ENCODE measurements at regions not wholly inside any gene's neighbourhood (a gene's known extent, or its start where the extent isn't known, plus 50 kb on each side); places are given as distances from the start of the nearest gene placed in this dataset.

DNA sequence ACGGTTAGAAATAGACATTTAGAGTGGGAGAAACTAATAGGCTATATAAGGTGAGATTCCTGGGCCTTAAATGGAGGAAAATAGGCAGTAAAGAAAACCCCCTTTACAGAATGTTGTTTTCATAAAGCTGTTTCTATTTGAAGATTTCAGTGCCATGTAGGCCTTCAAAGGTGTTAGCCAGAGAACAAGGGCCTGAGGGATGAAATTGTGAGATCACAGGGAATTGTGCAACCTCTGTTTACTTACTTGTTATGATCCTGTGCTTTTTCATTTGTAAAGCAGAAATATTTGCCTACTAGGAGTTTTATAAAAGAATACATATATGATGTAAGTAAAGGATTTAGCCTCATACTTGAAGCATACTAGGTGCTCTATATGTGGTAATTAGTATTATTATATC, 272.9 kb upstream of the ARX start:
- H3K36me3 ChIP-seq, result no peaks in the 10 kb centered on the region
- H3K27me3 ChIP-seq, result no peaks in the 10 kb centered on the region
- DNase-seq, result no peak
- H3K27ac ChIP-seq, result no peak overlapping the region
- H3K4me1 ChIP-seq, result no peaks in the 10 kb centered on the region
- TF ChIP-seq POLR2A (IDR thresholded peaks at IDR 0.05), result no peak
- no peak for TF ChIP-seq POLR2AphosphoS5 (IDR thresholded peaks at IDR 0.05)
- TF ChIP-seq, protein P1, sequence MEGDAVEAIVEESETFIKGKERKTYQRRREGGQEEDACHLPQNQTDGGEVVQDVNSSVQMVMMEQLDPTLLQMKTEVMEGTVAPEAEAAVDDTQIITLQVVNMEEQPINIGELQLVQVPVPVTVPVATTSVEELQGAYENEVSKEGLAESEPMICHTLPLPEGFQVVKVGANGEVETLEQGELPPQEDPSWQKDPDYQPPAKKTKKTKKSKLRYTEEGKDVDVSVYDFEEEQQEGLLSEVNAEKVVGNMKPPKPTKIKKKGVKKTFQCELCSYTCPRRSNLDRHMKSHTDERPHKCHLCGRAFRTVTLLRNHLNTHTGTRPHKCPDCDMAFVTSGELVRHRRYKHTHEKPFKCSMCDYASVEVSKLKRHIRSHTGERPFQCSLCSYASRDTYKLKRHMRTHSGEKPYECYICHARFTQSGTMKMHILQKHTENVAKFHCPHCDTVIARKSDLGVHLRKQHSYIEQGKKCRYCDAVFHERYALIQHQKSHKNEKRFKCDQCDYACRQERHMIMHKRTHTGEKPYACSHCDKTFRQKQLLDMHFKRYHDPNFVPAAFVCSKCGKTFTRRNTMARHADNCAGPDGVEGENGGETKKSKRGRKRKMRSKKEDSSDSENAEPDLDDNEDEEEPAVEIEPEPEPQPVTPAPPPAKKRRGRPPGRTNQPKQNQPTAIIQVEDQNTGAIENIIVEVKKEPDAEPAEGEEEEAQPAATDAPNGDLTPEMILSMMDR (IDR thresholded peaks at IDR 0.05), result no peak
- TF ChIP-seq EP300 (IDR thresholded peaks at IDR 0.05), result no peak
- H3K4me3 ChIP-seq, result no peak overlapping the region
- 48 to 77% methylated on average over 1 of the region's 1 CpG for WGBS, 2 donors
- intact Hi-C loops (cut with DNase I), result no loop called here
- H3K9me3 ChIP-seq, result no peaks in the 10 kb centered on the region

DNA sequence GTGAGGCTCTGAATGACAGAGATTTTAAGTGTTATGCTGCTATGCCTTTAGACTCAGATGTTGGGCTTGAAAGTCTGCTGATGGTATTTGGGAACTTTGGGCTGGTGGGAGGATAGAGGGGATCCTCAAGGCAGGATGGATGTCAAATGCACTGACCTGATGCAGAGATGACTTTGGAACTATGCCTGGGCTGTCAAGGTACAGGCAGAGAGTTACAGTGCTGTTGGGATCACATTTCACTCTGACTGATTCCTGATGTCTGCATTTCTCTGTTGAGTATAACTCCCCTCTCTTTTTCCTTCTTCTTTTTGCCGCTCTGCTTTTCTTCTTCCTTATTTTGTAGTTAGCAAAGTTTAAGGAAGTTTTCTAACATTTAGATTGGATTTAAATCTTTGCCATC, 271.8 kb upstream of the ARX start:
- 50 to 89% methylated on average over 1 of the region's 1 CpG for WGBS, 2 donors
- no peak for DNase-seq
- no peaks in the 10 kb centered on the region for H3K27me3 ChIP-seq
- intact Hi-C loops (cut with DNase I), result no loop called here
- no peak overlapping the region for H3K27ac ChIP-seq
- H3K4me3 ChIP-seq, result no peak overlapping the region
- H3K36me3 ChIP-seq, result no peaks in the 10 kb centered on the region
- TF ChIP-seq POLR2A (IDR thresholded peaks at IDR 0.05), result no peak
- no peak for TF ChIP-seq POLR2AphosphoS5 (IDR thresholded peaks at IDR 0.05)
- TF ChIP-seq, protein P1 (IDR thresholded peaks at IDR 0.05), result no peak
- no peak for TF ChIP-seq EP300 (IDR thresholded peaks at IDR 0.05)
- H3K9me3 ChIP-seq, result no peaks in the 10 kb centered on the region
- no peaks in the 10 kb centered on the region for H3K4me1 ChIP-seq

DNA sequence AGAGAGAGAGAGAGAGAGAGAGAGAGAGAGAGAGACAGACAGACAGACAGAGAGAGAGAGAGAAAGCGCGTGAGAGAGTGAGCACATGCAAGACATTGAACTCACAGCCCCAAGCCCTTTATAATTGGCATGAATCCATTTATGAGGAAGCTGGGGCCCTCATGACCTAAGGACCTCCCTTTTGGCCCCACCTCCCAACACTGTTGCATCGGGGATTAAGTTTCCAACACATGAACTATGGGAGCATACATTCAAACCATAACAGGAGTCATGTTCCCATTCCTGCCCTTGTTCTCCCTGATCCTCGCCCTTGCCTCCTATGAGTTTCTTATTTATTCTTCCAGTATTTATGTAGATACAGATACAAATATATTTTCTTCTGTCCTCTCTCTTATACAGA, 269.8 kb upstream of the ARX start:
- no peaks in the 10 kb centered on the region for H3K9me3 ChIP-seq
- no peaks in the 10 kb centered on the region for H3K27me3 ChIP-seq
- no peaks in the 10 kb centered on the region for H3K36me3 ChIP-seq
- 84 to 88% methylated on average over 4 of the region's 4 CpGs for WGBS, 2 donors
- intact Hi-C loops (cut with DNase I), result no loop called here
- no peaks in the 10 kb centered on the region for H3K4me1 ChIP-seq
- no peak for DNase-seq
- no peak overlapping the region for H3K4me3 ChIP-seq
- TF ChIP-seq, protein P1 (IDR thresholded peaks at IDR 0.05), result no peak
- TF ChIP-seq POLR2AphosphoS5 (IDR thresholded peaks at IDR 0.05), result no peak
- no peak for TF ChIP-seq POLR2A (IDR thresholded peaks at IDR 0.05)
- no peak for TF ChIP-seq EP300 (IDR thresholded peaks at IDR 0.05)
- no peak overlapping the region for H3K27ac ChIP-seq

DNA sequence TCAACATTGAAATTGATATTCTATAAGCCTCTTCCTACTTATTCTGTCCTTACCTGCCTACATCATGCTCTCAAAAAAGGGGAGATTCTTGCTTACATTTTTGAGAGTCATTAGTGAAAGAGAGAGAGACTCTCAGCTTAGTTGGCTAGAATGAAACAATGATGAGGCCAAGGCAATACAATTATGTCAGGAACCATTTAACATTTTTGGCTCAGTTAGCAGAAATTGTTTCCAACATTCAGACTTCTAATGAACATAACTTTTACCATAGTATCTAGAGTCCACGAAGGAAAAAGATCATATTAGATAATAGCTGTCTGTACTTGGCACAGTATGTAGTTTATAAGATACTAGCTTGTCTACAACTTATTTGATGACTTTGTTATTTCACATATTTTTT, 263.7 kb upstream of the ARX start:
- Histone ChIP-seq H3K4me3 (no peak overlapping the region), H3K27me3 (no peaks in the 10 kb centered on the region), H3K36me3 (no peaks in the 10 kb centered on the region), H3K4me1 (no peaks in the 10 kb centered on the region), H3K27ac (no peak overlapping the region), H3K9me3 (no peaks in the 10 kb centered on the region)
- DNase-seq, result no peak
- TF ChIP-seq, protein P1 (IDR thresholded peaks at IDR 0.05), result no peak
- TF ChIP-seq POLR2AphosphoS5 (IDR thresholded peaks at IDR 0.05) (no peak), POLR2A (IDR thresholded peaks at IDR 0.05) (no peak), EP300 (IDR thresholded peaks at IDR 0.05) (no peak)
- intact Hi-C loops (cut with DNase I), result no loop called here
- WGBS, 2 donors, result 54 to 80% methylated on average over 1 of the region's 1 CpG

DNA sequence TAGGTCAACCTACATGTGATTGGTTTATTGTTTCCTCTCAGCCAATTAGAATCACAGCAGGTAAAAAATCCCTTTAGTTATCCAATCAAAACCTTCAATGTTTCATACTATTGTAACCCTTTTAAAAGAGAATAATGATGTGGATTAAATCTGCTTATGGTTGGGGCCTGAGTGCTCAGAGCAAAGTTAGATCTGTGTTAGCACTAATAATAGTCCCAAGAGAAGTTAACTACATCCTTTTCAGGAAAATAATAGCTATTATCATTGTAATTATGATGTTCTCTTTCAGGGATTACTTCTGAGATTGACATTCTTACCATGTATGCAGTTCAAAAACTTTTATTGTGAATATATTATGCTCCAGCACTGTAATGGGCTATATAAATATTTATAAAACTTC, 262.6 kb upstream of the ARX start:
- Histone ChIP-seq H3K9me3 (no peaks in the 10 kb centered on the region), H3K27ac (no peak overlapping the region), H3K27me3 (no peaks in the 10 kb centered on the region), H3K4me1 (no peaks in the 10 kb centered on the region), H3K36me3 (no peaks in the 10 kb centered on the region), H3K4me3 (no peak overlapping the region)
- TF ChIP-seq POLR2AphosphoS5 (IDR thresholded peaks at IDR 0.05) (no peak), EP300 (IDR thresholded peaks at IDR 0.05) (no peak)
- DNase-seq, result no peak
- intact Hi-C loops (cut with DNase I), result no loop called here
